T47D (cell line): ENCODE measurements at regions not wholly inside any gene's neighbourhood (a gene's known extent, or its start where the extent isn't known, plus 50 kb on each side); places are given as distances from the start of the nearest gene placed in this dataset.
A peak's percentile ranks its signal among the peaks of the same experiment; 100 is the strongest.
"Not testable (repeated sequence)": the region's sequence is repeated elsewhere in the genome, so short reads cannot be mapped to it uniquely, and the experiment has no call there.

Source experiments
- DNase-seq, 2 experiments: peaks; one replicate each; pipeline versions ENCODE4 v3.0.0 to v3.0.0-alpha.2; 2011 to 2012; ENCODE audit warnings: low read depth in 1 of 2, low spot score in 1 of 2
- in situ Hi-C: cut with HindIII; loops from 2 replicates; pipeline ENCODE4 v1.10.0; 2016; ENCODE audit warnings: low sequenced_read_pairs, low pct_unique_long_range_greater_than_20kb

- not testable (repeated sequence) for DNase-seq
Observed at GRCh38 chr9:41075671-41076070, 52.8 kb downstream of the FOXD4L6 start.

GRCh38 chr9:41074356-41074942 is 54.0 kb downstream of the FOXD4L6 start:
- in situ Hi-C loops = not testable (repeated sequence)
- peak in 1 of 2 experiments; percentile 5 for DNase-seq

More at GRCh38 chr9:41075671-41076070, 52.8 kb downstream of the FOXD4L6 start:
- in situ Hi-C loops = not testable (repeated sequence)

GRCh38 chr9:41073471-41074243 is 54.8 kb downstream of the FOXD4L6 start:
- in situ Hi-C loops, DNase-seq: not testable (repeated sequence)

GRCh38 chr9:41064125-41064795 is 64.2 kb downstream of the FOXD4L6 start:
- DNase-seq, in situ Hi-C loops: not testable (repeated sequence)

- DNase-seq, in situ Hi-C loops: not testable (repeated sequence)
Observed at GRCh38 chr9:41063243-41063642, 65.2 kb downstream of the FOXD4L6 start.

GRCh38 chr9:41059603-41060002 is 68.9 kb downstream of the FOXD4L6 start:
- DNase-seq, in situ Hi-C loops: not testable (repeated sequence)

GRCh38 chr9:41053666-41054363 is 74.7 kb downstream of the FOXD4L6 start:
- in situ Hi-C loops, DNase-seq: not testable (repeated sequence)

GRCh38 chr9:41048672-41049071 is 79.8 kb downstream of the FOXD4L6 start:
- DNase-seq, in situ Hi-C loops: not testable (repeated sequence)

- in situ Hi-C loops, DNase-seq: not testable (repeated sequence)
Observed at GRCh38 chr9:41047792-41048191, 80.7 kb downstream of the FOXD4L6 start.

GRCh38 chr9:41044930-41045329 is 83.6 kb downstream of the FOXD4L6 start:
- DNase-seq, in situ Hi-C loops: not testable (repeated sequence)

- in situ Hi-C loops, DNase-seq: not testable (repeated sequence)
Observed at GRCh38 chr9:41043433-41043832, 85.0 kb downstream of the FOXD4L6 start.

GRCh38 chr9:41042111-41042510 is 86.4 kb downstream of the FOXD4L6 start:
- DNase-seq, in situ Hi-C loops: not testable (repeated sequence)

GRCh38 chr9:41040705-41041342 is 87.7 kb downstream of the FOXD4L6 start:
- DNase-seq, in situ Hi-C loops: not testable (repeated sequence)

- DNase-seq = not testable (repeated sequence)
Observed at GRCh38 chr9:41035276-41035675, 93.2 kb downstream of the FOXD4L6 start.

GRCh38 chr9:41034699-41035197 is 93.7 kb downstream of the FOXD4L6 start:
- DNase-seq, in situ Hi-C loops: not testable (repeated sequence)

More at GRCh38 chr9:41035276-41035675, 93.2 kb downstream of the FOXD4L6 start:
- in situ Hi-C loops = not testable (repeated sequence)

GRCh38 chr9:41033877-41034276 is 94.6 kb downstream of the FOXD4L6 start:
- in situ Hi-C loops, DNase-seq: not testable (repeated sequence)

- in situ Hi-C loops, DNase-seq: not testable (repeated sequence)
Observed at GRCh38 chr9:41033360-41033759, 95.1 kb downstream of the FOXD4L6 start.
